Gastroesophageal sphincter (tissue), 4 donors: ENCODE measurements at regions not wholly inside any gene's neighbourhood (a gene's known extent, or its start where the extent isn't known, plus 50 kb on each side); places are given as distances from the start of the nearest gene placed in this dataset.

Experiments used
- ATAC-seq: fragments of 150-250 bp; one replicate; pipeline ENCODE4 v1.9.1; 2016; ENCODE audit warnings: mild to moderate bottlenecking, moderate library complexity
- H3K27ac ChIP-seq, 4 donors: fragments of 200-600 bp; sonication (generic) in 3 of 4; 1 replicate in 3 of 4; 2 replicates in 1 of 4; pipeline ENCODE4 v1.5.1; 2016 to 2019
- H3K27me3 ChIP-seq: fragments of 200-600 bp; sonication (generic); one replicate; pipeline ENCODE4 v1.5.1; 2019
- H3K36me3 ChIP-seq, 2 donors: fragments of 200-600 bp; sonication (generic); one replicate each; pipeline ENCODE4 v1.5.1; 2019; ENCODE audit warnings: control low read depth in 1 of 2
- H3K4me1 ChIP-seq, 3 donors: fragments of 200-600 bp; sonication (generic); 1 replicate in 2 of 3; 2 replicates in 1 of 3; pipeline ENCODE4 v1.5.1; 2016 to 2019; ENCODE audit warnings: control low read depth in 2 of 3
- H3K4me3 ChIP-seq, 2 donors: fragments of 200-600 bp; sonication (generic); one replicate each; pipeline ENCODE4 v1.5.1; 2019; ENCODE audit warnings: mild to moderate bottlenecking in 1 of 2, moderate library complexity in 1 of 2
- H3K9me3 ChIP-seq, 3 donors: fragments of 200-600 bp; sonication (generic); one replicate each; pipeline ENCODE4 v1.5.1; 2017 to 2019; ENCODE audit warnings: control low read depth in 2 of 3
- EP300 ChIP-seq: sonication (generic); formaldehyde crosslinking; IDR thresholded peaks from one replicate; pipeline ENCODE4 v1.6.1; 2017; ENCODE audit warnings: antibody characterized with exemption, mild to moderate bottlenecking
- POLR2A ChIP-seq, 2 donors: fragments of 450-650 bp; IDR thresholded peaks; one replicate each; pipeline ENCODE4 v1.6.1; 2017; ENCODE audit warnings: antibody characterized with exemption in 2 of 2, mild to moderate bottlenecking in 2 of 2, moderate library complexity in 1 of 2
- POLR2AphosphoS5 ChIP-seq: sonication (generic); formaldehyde crosslinking; IDR thresholded peaks from one replicate; pipeline ENCODE4 v1.6.1; 2017; ENCODE audit warnings: antibody characterized with exemption
- WGBS, 2 donors: methylation state at CpG; one replicate each; pipeline ENCODE4 v1.1.5; 2018; ENCODE audit warnings: low coverage in 1 of 2; 5-methylcytosine and 5-hydroxymethylcytosine counted together
- TF ChIP-seq, protein P1 (sequence below), 4 experiments: fragments of 200-600 bp in 2 of 4; fragments of 450-650 bp in 2 of 4; sonication (generic) in 1 of 4; IDR thresholded peaks; one replicate each; pipeline ENCODE4 v1.5.1; 2017 to 2019; ENCODE audit warnings: antibody characterized with exemption in 4 of 4, mild to moderate bottlenecking in 2 of 4, moderate library complexity in 2 of 4

DNA sequence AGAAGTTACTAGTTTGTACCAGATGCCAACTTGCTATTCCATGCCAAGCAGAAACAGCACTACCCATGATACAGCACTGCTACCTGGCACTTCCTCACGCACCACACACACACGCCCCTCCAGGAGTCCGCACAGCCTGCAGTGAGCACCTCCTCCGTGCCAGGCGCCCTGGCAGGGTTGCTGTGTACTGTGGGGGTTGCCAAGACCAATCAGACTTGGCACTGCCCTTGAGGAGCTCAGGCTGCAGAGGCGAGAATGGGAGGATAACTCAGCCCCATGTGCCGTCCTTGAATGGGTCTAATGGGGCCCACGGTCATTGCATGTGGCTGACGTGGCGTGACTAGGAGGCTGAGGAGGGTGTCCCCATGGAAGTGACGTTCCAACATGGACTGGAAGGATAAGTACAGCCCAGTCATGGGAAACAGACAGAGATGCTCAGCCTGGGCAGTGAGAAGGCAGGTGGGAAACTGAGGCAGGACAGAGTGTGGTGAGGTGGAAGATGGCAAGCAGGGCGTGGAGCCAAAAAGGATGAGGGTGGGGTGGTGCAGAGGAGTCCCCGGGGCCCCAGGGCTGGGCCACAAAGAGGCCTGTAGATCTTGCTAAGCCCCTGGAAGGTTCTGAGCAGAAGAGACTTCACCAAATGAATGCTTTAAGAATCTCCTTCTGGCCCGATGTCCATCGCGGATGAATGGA lies 65.3 kb upstream of the C14orf180 start:
- Histone ChIP-seq H3K4me1 (no peaks in the 10 kb centered on the region), H3K27ac (no peak overlapping the region), H3K4me3 (no peak overlapping the region), H3K36me3 (no peaks in the 10 kb centered on the region), H3K9me3 (peaks cover 0 to 25% (median 0%) of the 10 kb centered on the region in 3 donors), H3K27me3 (peaks cover 52% of the 10 kb centered on the region)
- no peak for ATAC-seq
- TF ChIP-seq POLR2A (IDR thresholded peaks at IDR 0.05) (no peak), POLR2AphosphoS5 (no peak), EP300 (no peak)
- TF ChIP-seq, protein P1, sequence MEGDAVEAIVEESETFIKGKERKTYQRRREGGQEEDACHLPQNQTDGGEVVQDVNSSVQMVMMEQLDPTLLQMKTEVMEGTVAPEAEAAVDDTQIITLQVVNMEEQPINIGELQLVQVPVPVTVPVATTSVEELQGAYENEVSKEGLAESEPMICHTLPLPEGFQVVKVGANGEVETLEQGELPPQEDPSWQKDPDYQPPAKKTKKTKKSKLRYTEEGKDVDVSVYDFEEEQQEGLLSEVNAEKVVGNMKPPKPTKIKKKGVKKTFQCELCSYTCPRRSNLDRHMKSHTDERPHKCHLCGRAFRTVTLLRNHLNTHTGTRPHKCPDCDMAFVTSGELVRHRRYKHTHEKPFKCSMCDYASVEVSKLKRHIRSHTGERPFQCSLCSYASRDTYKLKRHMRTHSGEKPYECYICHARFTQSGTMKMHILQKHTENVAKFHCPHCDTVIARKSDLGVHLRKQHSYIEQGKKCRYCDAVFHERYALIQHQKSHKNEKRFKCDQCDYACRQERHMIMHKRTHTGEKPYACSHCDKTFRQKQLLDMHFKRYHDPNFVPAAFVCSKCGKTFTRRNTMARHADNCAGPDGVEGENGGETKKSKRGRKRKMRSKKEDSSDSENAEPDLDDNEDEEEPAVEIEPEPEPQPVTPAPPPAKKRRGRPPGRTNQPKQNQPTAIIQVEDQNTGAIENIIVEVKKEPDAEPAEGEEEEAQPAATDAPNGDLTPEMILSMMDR (IDR thresholded peaks at IDR 0.05) = no peak
- WGBS, 2 donors = 75 to 86% methylated on average over 5 to 8 of the region's 16 CpGs

DNA sequence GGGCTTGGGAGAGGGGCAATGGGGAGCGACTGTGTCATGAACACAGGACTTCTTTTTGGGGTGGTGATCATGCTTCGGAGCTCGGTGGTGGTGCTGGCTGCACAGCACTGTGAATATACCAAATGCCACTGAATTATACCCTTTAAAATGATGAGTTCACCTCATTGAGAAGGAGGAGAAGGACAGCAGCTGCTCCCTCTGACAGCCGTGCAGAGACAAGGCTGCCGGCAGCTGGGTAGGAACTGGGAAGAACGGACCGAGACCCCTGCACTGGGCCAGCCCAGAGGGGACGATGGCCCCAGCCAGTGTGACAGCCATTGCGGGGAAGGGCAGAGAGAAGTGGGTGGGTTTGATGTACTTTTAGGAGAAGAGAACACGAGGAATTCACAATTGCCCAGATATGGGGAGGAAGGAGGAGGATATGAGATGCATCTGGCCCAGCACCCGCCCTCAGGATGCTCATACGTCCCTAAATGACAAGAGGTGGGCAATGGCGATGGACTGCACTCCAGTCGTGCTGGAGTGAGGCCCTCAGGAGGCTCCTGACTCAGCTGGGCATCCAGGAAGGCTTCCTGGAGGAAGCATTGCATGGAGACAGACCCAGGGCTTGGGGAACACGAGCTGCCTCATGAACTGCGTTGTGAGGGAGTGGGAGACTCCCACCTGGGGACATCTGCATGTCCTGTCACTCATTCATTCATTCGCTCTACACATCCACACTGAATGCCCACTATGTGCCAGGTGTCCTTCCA lies 64.3 kb upstream of the C14orf180 start:
- WGBS, 2 donors = 72 to 73% methylated on average over 5 to 16 of the region's 17 CpGs
- Histone ChIP-seq H3K27me3 (peaks cover 45% of the 10 kb centered on the region), H3K4me1 (no peaks in the 10 kb centered on the region), H3K4me3 (no peak overlapping the region), H3K36me3 (no peaks in the 10 kb centered on the region), H3K9me3 (peaks cover 0 to 25% (median 0%) of the 10 kb centered on the region in 3 donors), H3K27ac (no peak overlapping the region)
- TF ChIP-seq POLR2AphosphoS5 = no peak
- TF ChIP-seq, protein P1 (IDR thresholded peaks at IDR 0.05) = no peak
- TF ChIP-seq EP300 = no peak
- no peak for TF ChIP-seq POLR2A (IDR thresholded peaks at IDR 0.05)
- no peak for ATAC-seq

DNA sequence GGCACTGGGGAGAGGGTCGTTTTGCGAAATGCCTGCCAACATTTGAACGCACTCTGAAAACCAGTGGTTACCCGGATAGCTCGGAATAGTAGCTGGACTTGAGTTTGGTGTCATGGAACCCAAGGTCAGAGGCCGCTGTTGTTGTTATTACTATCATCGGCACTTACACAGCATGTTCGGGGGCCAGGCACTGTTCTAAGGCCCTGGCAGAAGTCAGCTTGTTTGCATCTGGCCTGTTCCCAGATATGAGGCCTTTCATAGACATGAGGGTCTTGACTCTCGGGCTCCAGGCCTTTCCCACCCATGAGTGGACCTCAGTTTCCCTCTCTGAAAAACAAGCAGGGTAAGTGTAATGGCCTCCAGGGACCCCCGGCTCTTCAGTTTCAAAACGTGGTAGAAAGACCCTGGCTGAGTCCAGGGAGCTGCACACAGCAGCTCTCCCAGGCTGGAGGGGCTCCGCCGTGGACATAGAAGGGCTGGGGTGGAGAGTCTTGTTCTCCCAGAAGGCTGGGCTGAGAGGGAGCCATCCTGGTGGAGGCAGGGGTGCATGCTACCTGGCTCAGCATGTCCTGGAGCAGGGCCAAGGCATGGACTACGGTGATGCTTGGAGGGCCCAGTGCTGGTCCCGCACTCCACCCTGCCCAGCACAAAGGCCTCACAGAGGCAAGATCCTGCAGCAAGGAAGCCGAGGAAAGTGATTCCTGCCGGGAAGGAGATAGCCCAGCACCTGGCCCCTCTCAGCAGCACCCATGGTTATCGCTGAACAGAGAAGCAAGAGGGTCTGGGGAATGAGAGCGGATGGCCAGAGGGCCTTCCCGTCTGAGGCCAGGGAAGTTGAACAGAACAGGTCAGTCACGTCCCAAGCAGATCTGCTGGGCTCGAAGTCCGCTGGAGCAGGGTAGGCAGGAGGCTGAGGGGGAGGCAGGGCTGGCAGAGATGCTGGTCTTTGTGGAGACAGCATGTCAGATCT lies 63.5 kb upstream of the C14orf180 start:
- TF ChIP-seq EP300 (no peak), POLR2AphosphoS5 (no peak), POLR2A (IDR thresholded peaks at IDR 0.05) (no peak)
- TF ChIP-seq, protein P1 (IDR thresholded peaks at IDR 0.05) = no peak
- H3K9me3 ChIP-seq = peaks cover 0 to 25% (median 0%) of the 10 kb centered on the region in 3 donors
- no peak for ATAC-seq
- no peaks in the 10 kb centered on the region for H3K36me3 ChIP-seq
- WGBS, 2 donors = 73 to 80% methylated on average over 4 to 9 of the region's 23 CpGs
- peaks cover 37% of the 10 kb centered on the region for H3K27me3 ChIP-seq
- H3K27ac ChIP-seq = no peak overlapping the region
- H3K4me1 ChIP-seq = no peaks in the 10 kb centered on the region
- H3K4me3 ChIP-seq = no peak overlapping the region

DNA sequence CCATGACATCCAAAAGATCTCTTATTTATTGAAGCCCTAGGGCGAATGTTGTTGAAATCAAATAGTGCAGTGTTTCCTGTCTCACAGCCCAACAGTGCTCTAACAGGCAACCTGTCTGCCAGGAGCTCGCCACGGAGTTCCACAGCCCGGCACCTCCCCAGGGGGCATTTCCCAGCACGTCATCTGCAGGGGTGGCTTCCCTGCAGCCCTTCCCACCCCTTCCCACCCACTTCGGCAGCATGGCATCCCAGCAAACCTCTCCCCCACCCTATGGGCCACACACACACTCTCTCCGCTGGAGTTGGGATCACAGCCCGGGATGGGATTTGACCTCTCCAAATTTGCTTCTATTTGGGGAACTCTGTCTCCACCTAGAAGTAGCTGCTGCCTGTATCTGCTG lies 62.7 kb upstream of the C14orf180 start:
- H3K36me3 ChIP-seq = no peaks in the 10 kb centered on the region
- H3K4me3 ChIP-seq = no peak overlapping the region
- no peak for TF ChIP-seq EP300
- no peak for TF ChIP-seq POLR2AphosphoS5
- TF ChIP-seq, protein P1 (IDR thresholded peaks at IDR 0.05) = no peak
- TF ChIP-seq POLR2A (IDR thresholded peaks at IDR 0.05) = no peak
- no peaks in the 10 kb centered on the region for H3K4me1 ChIP-seq
- H3K27ac ChIP-seq = no peak overlapping the region
- H3K27me3 ChIP-seq = peaks cover 31% of the 10 kb centered on the region
- peaks cover 0 to 25% (median 0%) of the 10 kb centered on the region in 3 donors for H3K9me3 ChIP-seq
- no peak for ATAC-seq
- WGBS, 2 donors = 80% methylated on average over 3 of the region's 8 CpGs
